A673 (cell line): ENCODE measurements at regions not wholly inside any gene's neighbourhood (a gene's known extent, or its start where the extent isn't known, plus 50 kb on each side); places are given as distances from the start of the nearest gene placed in this dataset.

Experiments
- CTCF ChIP-seq: fragments of 300-800, 200-600 bp; sonication (generic); conservative IDR thresholded peaks from 2 replicates; pipeline ENCODE4 v1.5.1; 2017; ENCODE audit warnings: low read depth, mild to moderate bottlenecking, antibody characterized with exemption, low read length, moderate library complexity, mixed read lengths
- EZH2 ChIP-seq: fragments of 200-600 bp; sonication (generic); IDR thresholded peaks from 2 replicates; pipeline ENCODE4 v1.6.1; 2017; ENCODE audit warnings: borderline replicate concordance, low read depth, mild to moderate bottlenecking, mixed read lengths, antibody characterized with exemption, low read length; ENCODE audit not compliant: poor library complexity, severe bottlenecking

- TF ChIP-seq CTCF (no peak), EZH2 (no peak)
These were observed 647.2 kb upstream of the KLHL1 start for GRCh38 chr13:70755456-70755855.
